Neural cell (in vitro differentiated cells): ENCODE measurements at regions not wholly inside any gene's neighbourhood (a gene's known extent, or its start where the extent isn't known, plus 50 kb on each side); places are given as distances from the start of the nearest gene placed in this dataset.

Source experiments
- EP300 ChIP-seq: fragments of 450-650 bp; conservative IDR thresholded peaks from 2 replicates; pipeline ENCODE4 v1.6.1; 2014; ENCODE audit warnings: antibody characterized with exemption, mild to moderate bottlenecking, moderate library complexity; ENCODE audit not compliant: poor library complexity, severe bottlenecking
- RAD21 ChIP-seq: fragments of 450-650 bp; conservative IDR thresholded peaks from 2 replicates; pipeline ENCODE4 v1.6.1; 2014; ENCODE audit warnings: antibody characterized with exemption, mild to moderate bottlenecking, moderate library complexity
- TF ChIP-seq, protein P1 (sequence below): fragments of 450-650 bp; IDR thresholded peaks from 2 replicates; pipeline ENCODE4 v1.5.1; 2014; ENCODE audit warnings: antibody characterized with exemption, mild to moderate bottlenecking, moderate library complexity; ENCODE audit not compliant: poor library complexity, severe bottlenecking

DNA sequence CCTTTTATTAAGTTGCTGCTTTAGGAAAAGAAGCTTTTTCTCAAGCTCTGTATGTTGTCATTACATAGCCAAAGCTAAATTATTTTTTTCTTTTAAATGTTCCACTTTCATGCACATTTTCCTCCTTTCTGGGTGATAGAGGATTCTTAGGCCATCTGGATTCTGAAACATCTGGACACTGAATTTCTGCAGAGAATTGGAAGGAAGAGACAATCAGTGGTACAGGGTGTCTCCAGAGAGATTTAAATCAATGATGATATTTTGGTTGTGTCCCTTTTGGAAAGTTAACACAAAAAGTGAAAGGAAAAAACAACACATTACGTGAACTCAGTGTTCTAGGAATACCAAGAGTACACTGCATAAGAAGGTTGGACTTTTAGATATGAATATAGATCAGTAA lies 211.4 kb upstream of the PKN2 start:
- TF ChIP-seq, protein P1, sequence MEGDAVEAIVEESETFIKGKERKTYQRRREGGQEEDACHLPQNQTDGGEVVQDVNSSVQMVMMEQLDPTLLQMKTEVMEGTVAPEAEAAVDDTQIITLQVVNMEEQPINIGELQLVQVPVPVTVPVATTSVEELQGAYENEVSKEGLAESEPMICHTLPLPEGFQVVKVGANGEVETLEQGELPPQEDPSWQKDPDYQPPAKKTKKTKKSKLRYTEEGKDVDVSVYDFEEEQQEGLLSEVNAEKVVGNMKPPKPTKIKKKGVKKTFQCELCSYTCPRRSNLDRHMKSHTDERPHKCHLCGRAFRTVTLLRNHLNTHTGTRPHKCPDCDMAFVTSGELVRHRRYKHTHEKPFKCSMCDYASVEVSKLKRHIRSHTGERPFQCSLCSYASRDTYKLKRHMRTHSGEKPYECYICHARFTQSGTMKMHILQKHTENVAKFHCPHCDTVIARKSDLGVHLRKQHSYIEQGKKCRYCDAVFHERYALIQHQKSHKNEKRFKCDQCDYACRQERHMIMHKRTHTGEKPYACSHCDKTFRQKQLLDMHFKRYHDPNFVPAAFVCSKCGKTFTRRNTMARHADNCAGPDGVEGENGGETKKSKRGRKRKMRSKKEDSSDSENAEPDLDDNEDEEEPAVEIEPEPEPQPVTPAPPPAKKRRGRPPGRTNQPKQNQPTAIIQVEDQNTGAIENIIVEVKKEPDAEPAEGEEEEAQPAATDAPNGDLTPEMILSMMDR: no peak
- TF ChIP-seq RAD21 (no peak), EP300 (no peak)
